Rectal smooth muscle tissue (tissue), 1 donor: ENCODE measurements at regions not wholly inside any gene's neighbourhood (a gene's known extent, or its start where the extent isn't known, plus 50 kb on each side); places are given as distances from the start of the nearest gene placed in this dataset.

Experiments
- H3K27ac ChIP-seq: one replicate; pipeline ENCODE4 v1.7.0; 2013; ENCODE audit warnings: low read depth, low read length, inconsistent platforms
- H3K27me3 ChIP-seq: one replicate; pipeline ENCODE4 v1.7.0; 2013; ENCODE audit warnings: low read length; ENCODE audit not compliant: control insufficient read depth, insufficient read depth
- H3K36me3 ChIP-seq: one replicate; pipeline ENCODE4 v1.7.0; 2013; ENCODE audit warnings: low read length; ENCODE audit not compliant: control insufficient read depth, insufficient read depth
- H3K4me1 ChIP-seq: one replicate; pipeline ENCODE4 v1.7.0; 2013; ENCODE audit warnings: low read length; ENCODE audit not compliant: control insufficient read depth, insufficient read depth
- H3K4me3 ChIP-seq: one replicate; pipeline ENCODE4 v1.7.0; 2013; ENCODE audit warnings: low read length
- H3K9ac ChIP-seq: one replicate; pipeline ENCODE4 v1.7.0; 2013; ENCODE audit warnings: low read length

DNA sequence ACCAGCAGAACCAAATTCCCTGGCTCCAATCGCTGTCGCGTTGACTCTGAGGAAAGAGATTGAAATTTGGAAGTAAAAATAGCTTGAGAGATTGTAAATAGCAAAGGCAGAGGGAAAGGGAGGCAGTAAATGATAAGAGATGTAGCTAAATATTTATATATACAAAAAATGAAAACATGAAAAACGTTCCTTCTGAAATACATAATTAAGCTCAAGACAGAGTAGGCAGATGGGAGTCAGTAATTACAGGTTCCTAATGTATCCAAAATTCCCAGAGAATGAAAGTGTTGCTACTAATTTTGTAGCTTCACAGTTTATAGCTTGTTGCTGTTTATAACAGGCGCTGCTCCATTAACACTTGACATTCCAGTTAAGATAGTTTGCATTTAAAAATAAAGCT lies 648.7 kb downstream of the KCNA4 start:
- Histone ChIP-seq H3K27me3 (no peaks in the 10 kb centered on the region), H3K4me3 (no peak overlapping the region), H3K9ac (no peak overlapping the region), H3K4me1 (no peaks in the 10 kb centered on the region), H3K27ac (no peak overlapping the region), H3K36me3 (no peaks in the 10 kb centered on the region)

- H3K4me1 ChIP-seq, result no peaks in the 10 kb centered on the region
Measured at GRCh38 chr11:29364006-29364405, 652.8 kb downstream of the KCNA4 start.

GRCh38 chr11:29361369-29361768 lies 655.5 kb downstream of the KCNA4 start:
- H3K27ac ChIP-seq, result no peak overlapping the region
- no peaks in the 10 kb centered on the region for H3K27me3 ChIP-seq
- no peaks in the 10 kb centered on the region for H3K36me3 ChIP-seq
- no peak overlapping the region for H3K4me3 ChIP-seq
- no peaks in the 10 kb centered on the region for H3K4me1 ChIP-seq
- no peak overlapping the region for H3K9ac ChIP-seq

More at GRCh38 chr11:29364006-29364405, 652.8 kb downstream of the KCNA4 start:
- H3K36me3 ChIP-seq, result no peaks in the 10 kb centered on the region
- H3K27ac ChIP-seq, result no peak overlapping the region
- H3K4me3 ChIP-seq, result no peak overlapping the region
- no peak overlapping the region for H3K9ac ChIP-seq
- H3K27me3 ChIP-seq, result no peaks in the 10 kb centered on the region

DNA sequence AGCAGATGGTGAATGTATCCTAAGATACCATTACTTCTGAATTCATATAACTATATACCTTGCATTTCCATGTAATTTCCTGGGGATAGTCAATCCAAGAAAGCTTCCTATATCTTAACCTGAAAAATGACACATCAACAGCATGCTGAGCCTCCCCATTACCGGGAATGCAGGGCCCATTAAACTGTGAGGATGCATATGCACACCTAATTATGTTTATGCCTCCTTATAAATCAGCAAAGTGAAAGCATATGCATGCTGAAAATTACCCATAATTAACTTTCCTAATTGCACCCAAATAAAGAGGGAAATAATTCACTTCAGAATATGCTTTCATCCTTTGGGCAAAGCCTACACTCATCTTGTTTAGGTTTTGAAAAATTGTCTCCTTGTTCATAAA lies 663.0 kb downstream of the KCNA4 start:
- no peak overlapping the region for H3K27ac ChIP-seq
- no peak overlapping the region for H3K9ac ChIP-seq
- H3K4me1 ChIP-seq, result no peaks in the 10 kb centered on the region
- H3K27me3 ChIP-seq, result no peaks in the 10 kb centered on the region
- no peak overlapping the region for H3K4me3 ChIP-seq
- H3K36me3 ChIP-seq, result no peaks in the 10 kb centered on the region

- Histone ChIP-seq H3K9ac (no peak overlapping the region), H3K4me1 (no peaks in the 10 kb centered on the region), H3K27me3 (no peaks in the 10 kb centered on the region), H3K27ac (no peak overlapping the region), H3K36me3 (no peaks in the 10 kb centered on the region), H3K4me3 (no peak overlapping the region)
Measured at GRCh38 chr11:29352273-29352795, 664.5 kb downstream of the KCNA4 start.

GRCh38 chr11:29351301-29351873 lies 665.4 kb downstream of the KCNA4 start:
- Histone ChIP-seq H3K9ac (no peak overlapping the region), H3K27me3 (no peaks in the 10 kb centered on the region), H3K27ac (no peak overlapping the region), H3K4me1 (no peaks in the 10 kb centered on the region), H3K36me3 (no peaks in the 10 kb centered on the region), H3K4me3 (no peak overlapping the region)

- Histone ChIP-seq H3K27me3 (no peaks in the 10 kb centered on the region), H3K27ac (no peak overlapping the region), H3K4me1 (no peaks in the 10 kb centered on the region), H3K36me3 (no peaks in the 10 kb centered on the region), H3K4me3 (no peak overlapping the region), H3K9ac (no peak overlapping the region)
Measured at GRCh38 chr11:29343465-29344333, 673.1 kb downstream of the KCNA4 start.

DNA sequence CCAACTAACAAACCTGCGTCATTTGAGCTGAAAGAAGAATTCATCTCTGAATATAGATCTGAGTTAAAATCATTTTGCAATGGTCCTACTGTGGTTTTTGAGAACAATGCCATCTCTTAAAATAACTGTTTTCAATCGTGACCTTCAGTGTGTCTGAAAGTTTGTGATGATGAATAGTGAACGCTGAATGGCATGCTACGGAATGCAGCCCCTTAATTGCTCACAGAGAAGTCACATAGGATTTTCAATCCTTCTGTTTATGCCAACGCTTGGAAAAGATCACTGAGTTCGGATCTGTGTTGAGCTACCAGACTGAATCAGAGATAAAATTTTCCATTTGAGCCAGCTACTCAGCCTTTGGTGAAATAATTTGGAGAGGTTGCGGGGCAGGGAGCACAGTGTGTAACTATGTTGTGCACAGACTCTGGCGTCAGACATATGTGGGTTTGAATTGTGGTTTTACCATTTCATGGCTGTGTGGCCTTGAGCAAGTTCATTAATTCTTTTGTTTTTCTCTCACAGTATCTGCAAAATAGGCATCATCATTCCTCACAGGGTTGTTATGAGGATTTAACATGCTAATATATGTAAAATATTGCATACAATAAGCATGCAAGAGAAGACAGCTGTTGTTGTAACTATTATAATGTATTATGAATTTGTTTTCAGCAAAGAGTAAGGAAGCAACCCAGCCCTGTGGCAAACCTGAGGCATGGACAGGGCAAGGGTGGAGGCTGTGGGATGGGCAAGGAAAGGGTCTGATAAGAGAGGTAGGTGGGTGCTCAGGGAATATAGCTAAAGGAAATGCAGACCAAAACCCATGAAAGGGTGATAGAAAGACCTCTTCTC lies 679.9 kb downstream of the KCNA4 start:
- no peaks in the 10 kb centered on the region for H3K27me3 ChIP-seq
- H3K27ac ChIP-seq, result no peak overlapping the region
- no peak overlapping the region for H3K9ac ChIP-seq
- H3K36me3 ChIP-seq, result no peaks in the 10 kb centered on the region
- no peaks in the 10 kb centered on the region for H3K4me1 ChIP-seq
- no peak overlapping the region for H3K4me3 ChIP-seq

DNA sequence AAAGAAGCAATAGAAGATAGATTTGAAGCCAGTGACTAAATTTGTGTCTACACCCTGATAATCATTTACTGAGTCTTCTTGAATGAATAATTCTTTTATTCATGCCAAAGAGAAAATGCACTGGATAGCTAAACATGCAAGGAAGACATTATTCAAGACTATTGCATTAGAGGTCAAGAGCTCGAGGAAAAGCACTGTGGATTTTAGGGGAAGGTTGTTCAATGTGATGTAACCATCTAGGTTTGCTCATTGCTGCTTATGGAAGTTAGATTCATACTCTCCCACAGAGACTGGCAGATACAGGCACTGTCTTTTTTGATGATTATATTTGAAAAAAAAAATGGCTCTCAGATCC lies 682.1 kb downstream of the KCNA4 start:
- H3K27ac ChIP-seq, result no peak overlapping the region
- no peaks in the 10 kb centered on the region for H3K27me3 ChIP-seq
- no peak overlapping the region for H3K9ac ChIP-seq
- H3K4me1 ChIP-seq, result no peaks in the 10 kb centered on the region
- no peaks in the 10 kb centered on the region for H3K36me3 ChIP-seq
- no peak overlapping the region for H3K4me3 ChIP-seq

DNA sequence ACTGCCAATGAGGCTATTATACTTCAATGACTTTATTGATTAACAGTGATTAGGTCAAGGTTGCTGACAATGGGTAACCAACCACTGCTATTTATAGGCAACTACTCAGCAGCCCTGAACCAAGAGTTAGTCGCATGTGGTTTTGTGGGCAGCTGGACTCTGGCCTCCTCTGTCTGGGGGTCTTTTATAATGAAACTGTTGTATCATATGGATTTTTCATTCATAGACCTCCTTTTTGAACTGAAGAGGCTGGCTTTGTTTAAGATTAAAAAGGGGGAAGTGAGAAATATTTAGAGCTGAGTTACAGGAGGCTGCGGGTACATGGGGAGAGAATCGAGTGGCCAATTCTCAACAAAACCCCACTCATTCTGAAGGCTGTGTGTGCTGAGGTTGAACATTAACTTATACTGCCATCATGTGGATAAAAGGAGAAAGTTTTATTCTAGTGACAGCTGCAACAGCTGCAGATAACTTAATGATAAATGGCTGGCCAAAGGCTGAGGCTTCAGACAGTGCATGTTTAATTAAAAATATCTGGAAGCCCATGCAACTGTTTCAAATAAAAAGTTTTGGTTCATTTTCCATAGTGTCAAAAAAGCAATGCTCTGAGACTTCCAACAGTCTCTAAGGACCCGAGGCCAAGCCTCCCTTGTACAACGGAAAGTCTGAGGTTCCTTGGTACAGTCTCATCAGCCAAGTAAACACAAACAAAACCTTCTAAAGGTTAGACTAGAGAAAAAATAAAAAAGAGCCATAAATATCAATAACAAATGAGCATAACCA lies 682.6 kb downstream of the KCNA4 start:
- Histone ChIP-seq H3K27ac (no peak overlapping the region), H3K36me3 (no peaks in the 10 kb centered on the region), H3K9ac (no peak overlapping the region), H3K4me1 (no peaks in the 10 kb centered on the region), H3K4me3 (no peak overlapping the region), H3K27me3 (no peaks in the 10 kb centered on the region)

GRCh38 chr11:29331451-29332010 lies 685.3 kb downstream of the KCNA4 start:
- no peak overlapping the region for H3K4me3 ChIP-seq

More at GRCh38 chr11:29331451-29332010, 685.3 kb downstream of the KCNA4 start:
- Histone ChIP-seq H3K4me1 (no peaks in the 10 kb centered on the region), H3K9ac (no peak overlapping the region), H3K36me3 (no peaks in the 10 kb centered on the region), H3K27ac (no peak overlapping the region), H3K27me3 (no peaks in the 10 kb centered on the region)
